ENCODE measurements at regions not wholly inside any gene's neighbourhood (a gene's known extent, or its start where the extent isn't known, plus 50 kb on each side); places are given as distances from the start of the nearest gene placed in this dataset.
"Not testable (repeated sequence)": the region's sequence is repeated elsewhere in the genome, so short reads cannot be mapped to it uniquely, and the experiment has no call there.

DNA sequence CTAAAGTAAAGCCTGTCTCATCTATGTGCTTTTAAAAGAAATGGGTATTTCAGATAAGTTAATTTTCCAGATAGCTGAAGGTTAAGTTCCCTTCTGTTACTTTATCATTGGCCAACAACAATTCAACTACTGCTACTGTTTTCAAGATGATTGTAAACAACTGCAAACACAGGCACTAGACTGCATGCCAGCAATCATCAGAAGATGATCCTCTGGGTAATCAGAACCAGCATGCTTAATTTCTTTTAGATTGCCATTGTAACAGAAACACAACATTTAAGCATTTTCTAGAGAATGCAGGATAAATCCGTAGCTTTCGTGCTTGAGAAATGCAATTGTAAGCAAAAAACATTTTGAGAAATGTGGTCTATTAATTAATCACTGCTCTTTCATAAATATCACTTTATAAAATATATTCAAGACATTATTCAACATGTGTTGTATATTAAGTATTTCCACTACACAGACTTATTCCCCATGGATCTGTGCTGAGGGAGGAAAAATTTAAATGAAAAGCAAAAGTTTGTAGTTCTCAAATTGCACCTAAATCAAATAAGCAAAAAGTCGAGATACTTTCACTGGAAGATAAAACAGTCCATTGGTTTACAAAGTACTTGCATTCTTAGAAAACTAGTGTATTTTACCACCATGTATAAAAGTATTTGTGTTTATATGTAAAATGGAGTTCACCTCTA lies 133.7 kb downstream of the ATL2 start:
- ChIA-PET CTCF (no interaction called here), POLR2A (no interaction called here)
- no peak for TF ChIP-seq PKNOX1 (IDR thresholded peaks at IDR 0.05)
- no peak for TF ChIP-seq FOXA1 (IDR thresholded peaks at IDR 0.05)
- no peak for TF ChIP-seq LEF1 (IDR thresholded peaks at IDR 0.05; ENCODE audit: borderline replicate concordance)
- TF ChIP-seq ARNT (IDR thresholded peaks at IDR 0.05), result no peak
- no peak for TF ChIP-seq SP1 (IDR thresholded peaks at IDR 0.05)
- no peak for TF ChIP-seq HDGF (IDR thresholded peaks at IDR 0.05; ENCODE audit: borderline replicate concordance)
- no peak for TF ChIP-seq ELF4 (IDR thresholded peaks at IDR 0.05)
- no peak for TF ChIP-seq NFRKB (IDR thresholded peaks at IDR 0.05)
- DNase-seq (ENCODE audit: extremely low spot score), result no peak

GRCh38 chr2:38239452-38239851 lies 137.6 kb downstream of the ATL2 start:
- ChIA-PET CTCF (interaction anchor here (0.6 kb wide), 1 partner anchor 163 kb away, joined by 3 read pairs; no protein-coding TSS in a partner anchor), POLR2A (no interaction called here)
- TF ChIP-seq ZNF384 (IDR thresholded peaks at IDR 0.05) (no peak), FOXM1 (IDR thresholded peaks at IDR 0.05; ENCODE audit: borderline replicate concordance) (no peak), CTBP1 (IDR thresholded peaks at IDR 0.05; ENCODE audit: borderline replicate concordance) (no peak), SUZ12 (IDR thresholded peaks at IDR 0.05) (no peak), SP1 (IDR thresholded peaks at IDR 0.05) (no peak), FOXK2 (IDR thresholded peaks at IDR 0.05) (no peak), PKNOX1 (IDR thresholded peaks at IDR 0.05) (no peak), ARNT (IDR thresholded peaks at IDR 0.05) (no peak), ELF4 (IDR thresholded peaks at IDR 0.05) (no peak), BHLHE40 (IDR thresholded peaks at IDR 0.05; ENCODE audit: borderline replicate concordance) (no peak)
- no peak for DNase-seq (ENCODE audit: extremely low spot score)

DNA sequence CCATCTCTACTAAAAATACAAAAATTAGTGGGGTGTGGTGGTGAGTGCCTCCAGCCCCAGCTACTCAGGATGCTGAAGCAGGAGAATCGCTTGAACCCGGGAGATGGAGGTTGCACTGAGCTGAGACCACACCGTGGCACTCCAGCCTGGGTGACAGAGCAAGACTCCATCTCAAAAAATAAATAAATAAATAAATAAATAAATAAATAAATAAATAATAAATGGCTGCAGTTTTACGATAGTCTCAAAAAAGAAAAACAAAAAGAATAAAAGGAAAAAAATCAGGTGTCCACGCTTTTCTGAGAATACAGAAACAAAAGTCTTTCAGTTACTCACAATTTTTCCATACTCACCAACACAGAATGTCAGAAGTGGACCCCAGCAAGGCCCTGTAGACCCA lies 138.4 kb downstream of the ATL2 start:
- POLR2A ChIA-PET; CTCF ChIA-PET; DNase-seq (ENCODE audit: extremely low spot score): not testable (repeated sequence)

GRCh38 chr2:38237311-38237710 lies 139.8 kb downstream of the ATL2 start:
- TF ChIP-seq SP1 (IDR thresholded peaks at IDR 0.05), result no peak
- no peak for TF ChIP-seq FOXK2 (IDR thresholded peaks at IDR 0.05)
- TF ChIP-seq LEF1 (IDR thresholded peaks at IDR 0.05; ENCODE audit: borderline replicate concordance), result no peak
- TF ChIP-seq ARNT (IDR thresholded peaks at IDR 0.05), result no peak
- TF ChIP-seq HDGF (IDR thresholded peaks at IDR 0.05; ENCODE audit: borderline replicate concordance), result no peak
- no peak for TF ChIP-seq FOXM1 (IDR thresholded peaks at IDR 0.05; ENCODE audit: borderline replicate concordance)
- TF ChIP-seq CTBP1 (IDR thresholded peaks at IDR 0.05; ENCODE audit: borderline replicate concordance), result no peak
- TF ChIP-seq TARDBP (IDR thresholded peaks at IDR 0.05), result no peak
- POLR2A ChIA-PET, result no interaction called here
- CTCF ChIA-PET, result no interaction called here
- no peak for DNase-seq (ENCODE audit: extremely low spot score)

DNA sequence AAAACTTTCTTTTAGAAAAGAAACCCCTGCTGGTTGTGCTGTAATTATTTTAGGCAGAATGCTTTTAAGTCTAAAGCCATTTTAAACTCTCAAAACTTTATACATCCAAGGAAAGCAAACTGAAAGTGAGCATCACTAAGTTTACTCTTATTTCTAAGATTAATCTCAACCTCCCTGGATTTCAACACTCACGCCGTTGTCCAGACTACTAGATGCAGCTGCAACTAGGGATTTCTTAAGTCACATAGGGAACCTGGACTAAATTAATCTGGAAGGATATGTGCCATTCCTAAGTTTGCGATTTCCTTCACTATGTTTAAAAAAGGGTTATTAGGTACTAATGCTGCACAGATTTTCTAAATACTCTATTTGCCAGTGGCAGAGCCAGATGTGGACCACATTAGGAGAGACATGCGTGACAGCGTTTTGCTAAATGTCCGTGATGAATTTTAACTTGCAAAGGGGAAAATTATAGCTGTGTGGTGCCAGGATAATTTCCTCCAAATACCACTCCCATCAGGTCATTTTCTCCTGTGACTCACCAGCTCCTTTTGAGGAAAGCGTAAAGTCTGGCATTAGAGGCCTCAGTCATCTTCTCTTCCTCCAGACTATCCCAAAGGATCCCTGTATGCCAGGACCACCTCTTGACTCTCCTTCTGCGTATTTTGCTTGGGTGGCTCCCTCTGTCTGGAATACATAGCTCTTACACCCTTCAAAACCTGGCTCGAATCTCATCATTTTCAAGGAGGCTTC lies 143.7 kb downstream of the ATL2 start:
- peak; percentile 14 for DNase-seq (ENCODE audit: extremely low spot score)
- ChIA-PET POLR2A (no interaction called here), CTCF (no interaction called here)
- TF ChIP-seq FOXA1 (IDR thresholded peaks at IDR 0.05), result no peak
- no peak for TF ChIP-seq ELF4 (IDR thresholded peaks at IDR 0.05)
- TF ChIP-seq NFRKB (IDR thresholded peaks at IDR 0.05), result no peak
- no peak for TF ChIP-seq PKNOX1 (IDR thresholded peaks at IDR 0.05)
- no peak for TF ChIP-seq FOXK2 (IDR thresholded peaks at IDR 0.05)
- no peak for TF ChIP-seq FOXM1 (IDR thresholded peaks at IDR 0.05; ENCODE audit: borderline replicate concordance)
- TF ChIP-seq CTBP1 (IDR thresholded peaks at IDR 0.05; ENCODE audit: borderline replicate concordance), result no peak
- no peak for TF ChIP-seq LEF1 (IDR thresholded peaks at IDR 0.05; ENCODE audit: borderline replicate concordance)
- TF ChIP-seq HDGF (IDR thresholded peaks at IDR 0.05; ENCODE audit: borderline replicate concordance), result no peak
- no peak for TF ChIP-seq BHLHE40 (IDR thresholded peaks at IDR 0.05; ENCODE audit: borderline replicate concordance)
- no peak for TF ChIP-seq ZNF384 (IDR thresholded peaks at IDR 0.05)
- no peak for TF ChIP-seq SP1 (IDR thresholded peaks at IDR 0.05)

GRCh38 chr2:38232454-38232853 lies 144.6 kb downstream of the ATL2 start:
- POLR2A ChIA-PET, result no interaction called here

GRCh38 chr2:38230756-38231155 lies 146.3 kb downstream of the ATL2 start:
- no peak for TF ChIP-seq BHLHE40 (IDR thresholded peaks at IDR 0.05; ENCODE audit: borderline replicate concordance)

More at GRCh38 chr2:38232454-38232853, 144.6 kb downstream of the ATL2 start:
- CTCF ChIA-PET, result no interaction called here
- no peak for TF ChIP-seq BHLHE40 (IDR thresholded peaks at IDR 0.05; ENCODE audit: borderline replicate concordance)
- no peak for DNase-seq (ENCODE audit: extremely low spot score)

More at GRCh38 chr2:38230756-38231155, 146.3 kb downstream of the ATL2 start:
- DNase-seq (ENCODE audit: extremely low spot score), result no peak
- POLR2A ChIA-PET, result interaction anchor here (0.5 kb wide), 1 partner anchor 9 kb away, joined by 3 read pairs; no protein-coding TSS in a partner anchor
- CTCF ChIA-PET, result no interaction called here

Measured in HEK293T (cell line).